Left lung (tissue), 4 donors: ENCODE measurements at regions not wholly inside any gene's neighbourhood (a gene's known extent, or its start where the extent isn't known, plus 50 kb on each side); places are given as distances from the start of the nearest gene placed in this dataset.

ENCODE experiments used
- ATAC-seq: fragments of 200-7000 bp; cut with Tn5 transposase; one replicate; pipeline ENCODE4 v1.9.1; 2020; ENCODE audit warnings: moderate library complexity
- DNase-seq, 4 donors: peaks; one replicate each; pipeline ENCODE4 v3.0.0-alpha.2; 2013 to 2020
- H3K27ac ChIP-seq, 2 donors: fragments of 200-600 bp; sonication (generic) in 1 of 2; one replicate each; pipeline versions ENCODE4 v1.5.0 to v1.8.0; 2020 to 2021
- H3K27me3 ChIP-seq, 2 donors: fragments of 200-600 bp; sonication (generic) in 1 of 2; one replicate each; pipeline versions ENCODE4 v1.5.0 to v1.8.0; 2020 to 2021
- H3K36me3 ChIP-seq, 2 donors: fragments of 200-600 bp; sonication (generic) in 1 of 2; one replicate each; pipeline versions ENCODE4 v1.5.0 to v1.8.0; 2020 to 2021
- H3K4me1 ChIP-seq, 2 donors: fragments of 200-600 bp; one replicate each; pipeline ENCODE4 v1.8.0; 2021
- H3K4me3 ChIP-seq, 2 donors: fragments of 200-600 bp; sonication (generic) in 1 of 2; one replicate each; pipeline versions ENCODE4 v1.5.0 to v1.8.0; 2020 to 2021; ENCODE audit warnings: mild to moderate bottlenecking in 1 of 2
- H3K9me3 ChIP-seq, 2 donors: fragments of 200-600 bp; sonication (generic) in 1 of 2; one replicate each; pipeline versions ENCODE4 v1.5.0 to v1.8.0; 2020 to 2021
- CTCF ChIP-seq, 2 donors: fragments of 200-600 bp; sonication (generic) in 1 of 2; IDR thresholded peaks; one replicate each; pipeline versions ENCODE4 v1.5.0 to v1.8.0; 2021; ENCODE audit warnings: antibody characterized with exemption in 2 of 2
- intact Hi-C, 2 donors: fragments of 100-400 bp; cut with DNase I; formaldehyde crosslinking; loops; one replicate each; pipeline versions ENCODE4 v1.11.2 to v1.14.2; 2022
- donor health status: DM: no; HTN: yes; CAD: no.
- donor health status: DM: no; HTN: no; CAD: no.

- Histone ChIP-seq H3K36me3 (no peaks in the 10 kb centered on the region), H3K4me1 (no peaks in the 10 kb centered on the region), H3K27ac (no peak overlapping the region), H3K9me3 (no peaks in the 10 kb centered on the region), H3K27me3 (peaks cover 0 to 29% of the 10 kb centered on the region in 2 donors), H3K4me3 (no peak overlapping the region)
- intact Hi-C loops = no loop called here
- no peak for TF ChIP-seq CTCF (IDR thresholded peaks at IDR 0.05)
- peak in 2 of 4 donors; percentile 23 to 72 for DNase-seq
- ATAC-seq = no peak
Observed at GRCh38 chr11:70608568-70609470, 210.5 kb downstream of the CTTN start.

DNA sequence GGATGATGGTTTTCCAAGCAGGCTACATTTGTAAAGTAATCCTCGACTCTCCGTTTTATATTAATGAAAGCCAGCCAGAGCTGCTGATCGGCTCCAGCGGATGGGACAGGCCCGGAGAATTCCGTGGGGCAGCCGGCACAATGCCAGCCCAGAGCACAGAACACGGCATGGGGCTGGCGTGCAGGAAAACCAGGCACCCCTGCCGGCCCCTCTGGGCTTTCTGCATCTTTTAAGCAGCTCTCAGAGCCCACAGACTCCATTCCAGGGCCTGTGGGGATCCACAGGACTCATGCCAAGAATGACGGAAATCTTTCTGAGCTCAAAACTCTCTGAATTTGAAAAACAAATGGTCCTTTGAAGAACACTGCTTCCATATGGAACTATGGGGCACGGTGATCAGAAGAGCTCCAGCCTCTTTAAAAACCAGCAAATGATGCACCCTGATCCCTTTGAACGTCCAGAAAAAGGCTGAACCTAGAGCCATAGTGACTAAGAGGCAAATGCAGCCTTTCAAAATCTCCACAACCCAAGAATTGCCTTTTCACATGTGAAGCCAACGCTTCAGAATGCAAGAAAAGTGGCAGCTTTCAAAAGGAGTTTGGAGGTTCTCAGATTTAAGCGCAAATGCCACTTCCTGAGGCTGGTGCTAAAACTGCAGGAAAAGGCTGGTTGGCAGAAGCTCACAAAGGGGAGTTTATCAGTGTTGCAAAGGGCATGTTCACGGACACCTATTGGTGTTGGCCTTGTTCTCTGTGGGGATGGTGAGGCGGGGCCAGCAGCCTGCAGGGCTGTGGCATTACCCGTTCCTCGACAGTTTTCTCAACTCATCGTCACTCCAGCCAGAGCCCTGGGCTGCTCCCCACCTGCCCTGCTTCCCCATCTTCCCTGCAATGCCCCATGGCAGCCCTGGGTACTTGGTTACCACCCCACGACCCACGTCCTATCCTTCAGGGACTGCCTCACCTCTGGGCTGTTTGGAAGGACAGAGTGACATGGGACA lies 212.5 kb downstream of the CTTN start:
- intact Hi-C loops = no loop called here
- Histone ChIP-seq H3K9me3 (peaks cover 0 to 14% of the 10 kb centered on the region in 2 donors), H3K36me3 (no peaks in the 10 kb centered on the region), H3K4me3 (no peak overlapping the region), H3K4me1 (no peaks in the 10 kb centered on the region), H3K27ac (no peak overlapping the region), H3K27me3 (peaks cover 0 to 29% of the 10 kb centered on the region in 2 donors)
- ATAC-seq (no peak), DNase-seq (peak in 2 of 4 donors; percentile 42 to 71)
- TF ChIP-seq CTCF (IDR thresholded peaks at IDR 0.05) = no peak

DNA sequence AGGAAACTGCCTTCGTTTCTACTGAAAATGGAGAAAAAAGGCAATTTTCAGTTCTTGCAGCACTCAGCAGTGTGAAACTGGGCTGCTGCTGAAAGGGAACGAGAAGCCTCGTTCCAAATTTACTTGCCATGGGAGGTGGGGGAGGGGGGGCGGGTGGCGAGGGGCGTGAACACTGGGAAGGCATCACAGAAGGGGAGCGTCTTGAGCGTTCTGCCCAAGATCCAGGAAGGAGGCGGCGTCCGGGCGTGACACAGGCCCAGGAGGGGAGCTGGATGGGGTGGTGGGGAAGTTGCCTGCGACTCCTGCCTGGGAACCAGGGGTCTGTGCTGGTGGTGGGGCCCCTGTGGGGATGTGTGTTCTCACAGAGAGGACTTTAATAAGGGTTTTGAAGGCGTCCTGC lies 213.5 kb downstream of the CTTN start:
- DNase-seq (peak in 1 of 4 donors; percentile 70), ATAC-seq (no peak)
- TF ChIP-seq CTCF (IDR thresholded peaks at IDR 0.05) = no peak
- intact Hi-C loops = no loop called here
- no peaks in the 10 kb centered on the region for H3K4me1 ChIP-seq
- H3K27me3 ChIP-seq = peaks cover 0 to 29% of the 10 kb centered on the region in 2 donors
- H3K9me3 ChIP-seq = peaks cover 0 to 15% of the 10 kb centered on the region in 2 donors
- H3K36me3 ChIP-seq = no peaks in the 10 kb centered on the region
- no peak overlapping the region for H3K4me3 ChIP-seq
- H3K27ac ChIP-seq = no peak overlapping the region

- ATAC-seq = no peak
- H3K9me3 ChIP-seq = peaks cover 0 to 15% of the 10 kb centered on the region in 2 donors
- no peaks in the 10 kb centered on the region for H3K4me1 ChIP-seq
- H3K36me3 ChIP-seq = no peaks in the 10 kb centered on the region
- intact Hi-C loops = no loop called here
- peaks cover 0 to 28% of the 10 kb centered on the region in 2 donors for H3K27me3 ChIP-seq
- no peak for TF ChIP-seq CTCF (IDR thresholded peaks at IDR 0.05)
- no peak for DNase-seq
- no peak overlapping the region for H3K4me3 ChIP-seq
- no peak overlapping the region for H3K27ac ChIP-seq
Observed at GRCh38 chr11:70612459-70613141, 214.3 kb downstream of the CTTN start.
